Endothelial cell (in vitro differentiated cells): ENCODE measurements at regions not wholly inside any gene's neighbourhood (a gene's known extent, or its start where the extent isn't known, plus 50 kb on each side); places are given as distances from the start of the nearest gene placed in this dataset.

Experiments used
- DNase-seq: peaks from one replicate; pipeline ENCODE4 v3.0.0; 2021; ENCODE audit warnings: low spot score
- H3K27ac Mint-ChIP-seq: one replicate; pipeline ENCODE4 v1.8.0; 2021; ENCODE audit warnings: mixed read lengths, inconsistent platforms; ENCODE audit not compliant: unreplicated experiment
- H3K27me3 Mint-ChIP-seq: one replicate; pipeline ENCODE4 v1.8.0; 2021; ENCODE audit warnings: mild to moderate bottlenecking, moderate library complexity, mixed read lengths, inconsistent platforms; ENCODE audit not compliant: unreplicated experiment
- H3K36me3 Mint-ChIP-seq: one replicate; pipeline ENCODE4 v1.8.0; 2021; ENCODE audit warnings: mild to moderate bottlenecking, low read depth, mixed read lengths, inconsistent platforms; ENCODE audit not compliant: unreplicated experiment
- H3K4me1 Mint-ChIP-seq: one replicate; pipeline ENCODE4 v1.8.0; 2021; ENCODE audit warnings: mild to moderate bottlenecking, mixed read lengths, inconsistent platforms; ENCODE audit not compliant: unreplicated experiment
- H3K4me3 Mint-ChIP-seq: one replicate; pipeline ENCODE4 v1.8.0; 2021; ENCODE audit warnings: mild to moderate bottlenecking, mixed read lengths, inconsistent platforms; ENCODE audit not compliant: unreplicated experiment
- H3K9me3 Mint-ChIP-seq: one replicate; pipeline ENCODE4 v1.8.0; 2021; ENCODE audit warnings: mixed read lengths, inconsistent platforms; ENCODE audit not compliant: unreplicated experiment
- TF ChIP-seq, protein P1 (sequence below): fragments of 200-600 bp; sonication (generic); IDR thresholded peaks from one replicate; pipeline ENCODE4 v1.5.0; 2021; ENCODE audit warnings: antibody characterized with exemption; ENCODE audit not compliant: unreplicated experiment

DNA sequence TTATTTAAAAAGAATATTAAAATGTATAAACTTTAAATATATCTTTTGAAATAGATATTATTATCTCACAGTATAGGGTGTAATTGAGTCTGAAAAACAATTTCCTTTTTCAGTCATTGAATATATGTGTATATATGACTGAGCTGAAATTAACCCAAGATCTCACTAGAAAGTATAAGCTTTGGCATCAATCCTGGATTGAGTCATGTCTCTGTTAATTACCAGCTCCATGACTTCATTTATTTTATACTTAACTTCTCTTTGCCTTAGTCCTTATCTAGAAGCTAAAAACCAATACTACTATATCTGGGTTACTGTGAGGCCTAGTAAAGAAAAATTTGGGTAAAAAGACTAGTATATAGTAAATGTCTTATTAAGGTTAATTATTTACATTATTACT is 1020.3 kb downstream of the LRFN5 start:
- TF ChIP-seq, protein P1, sequence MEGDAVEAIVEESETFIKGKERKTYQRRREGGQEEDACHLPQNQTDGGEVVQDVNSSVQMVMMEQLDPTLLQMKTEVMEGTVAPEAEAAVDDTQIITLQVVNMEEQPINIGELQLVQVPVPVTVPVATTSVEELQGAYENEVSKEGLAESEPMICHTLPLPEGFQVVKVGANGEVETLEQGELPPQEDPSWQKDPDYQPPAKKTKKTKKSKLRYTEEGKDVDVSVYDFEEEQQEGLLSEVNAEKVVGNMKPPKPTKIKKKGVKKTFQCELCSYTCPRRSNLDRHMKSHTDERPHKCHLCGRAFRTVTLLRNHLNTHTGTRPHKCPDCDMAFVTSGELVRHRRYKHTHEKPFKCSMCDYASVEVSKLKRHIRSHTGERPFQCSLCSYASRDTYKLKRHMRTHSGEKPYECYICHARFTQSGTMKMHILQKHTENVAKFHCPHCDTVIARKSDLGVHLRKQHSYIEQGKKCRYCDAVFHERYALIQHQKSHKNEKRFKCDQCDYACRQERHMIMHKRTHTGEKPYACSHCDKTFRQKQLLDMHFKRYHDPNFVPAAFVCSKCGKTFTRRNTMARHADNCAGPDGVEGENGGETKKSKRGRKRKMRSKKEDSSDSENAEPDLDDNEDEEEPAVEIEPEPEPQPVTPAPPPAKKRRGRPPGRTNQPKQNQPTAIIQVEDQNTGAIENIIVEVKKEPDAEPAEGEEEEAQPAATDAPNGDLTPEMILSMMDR: no peak
- H3K27ac Mint-ChIP-seq: no peak overlapping the region
- peaks cover 5% of the 10 kb centered on the region for H3K4me1 Mint-ChIP-seq
- H3K27me3 Mint-ChIP-seq: no peaks in the 10 kb centered on the region
- DNase-seq: no peak
- no peak overlapping the region for H3K4me3 Mint-ChIP-seq
- H3K36me3 Mint-ChIP-seq: no peaks in the 10 kb centered on the region
- H3K9me3 Mint-ChIP-seq: no peaks in the 10 kb centered on the region

DNA sequence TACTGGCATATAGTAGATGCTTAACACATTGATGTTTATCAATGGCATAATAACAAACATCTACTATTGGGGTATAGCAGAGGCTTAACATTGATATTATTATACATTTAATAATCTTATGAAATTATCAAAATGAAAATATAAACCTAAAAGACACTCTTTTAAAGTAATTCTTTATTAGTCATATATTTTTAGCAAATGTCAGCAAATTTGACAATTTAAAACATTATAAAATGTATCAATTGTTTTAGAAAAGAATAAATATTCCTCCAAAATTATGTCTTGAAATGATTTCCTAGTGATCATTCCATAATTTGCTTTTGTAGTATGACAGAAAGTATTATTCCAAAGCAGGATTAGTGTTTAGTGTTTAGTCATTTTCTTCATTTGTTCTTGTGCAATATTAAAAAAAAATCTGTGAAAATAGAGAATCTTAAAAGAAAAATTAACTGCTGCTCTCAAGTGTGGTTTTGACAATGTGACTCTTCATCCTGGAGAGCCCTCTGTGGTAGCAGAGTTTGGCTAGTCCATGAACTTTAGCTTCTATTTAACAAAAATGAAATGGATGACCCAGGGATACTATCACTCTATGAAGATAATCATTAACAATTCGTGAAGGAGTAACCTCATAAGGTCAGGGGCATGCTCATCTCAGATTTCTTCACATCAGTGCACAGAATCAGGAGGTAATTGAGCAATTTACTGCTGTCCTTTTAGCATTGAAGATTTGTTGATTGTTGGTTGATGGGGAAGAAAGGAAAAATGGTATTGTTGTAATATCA is 1018.5 kb downstream of the LRFN5 start:
- Mint-ChIP-seq H3K36me3 (no peaks in the 10 kb centered on the region), H3K9me3 (no peaks in the 10 kb centered on the region), H3K27ac (no peak overlapping the region), H3K4me3 (no peak overlapping the region), H3K27me3 (peaks cover under 1% of the 10 kb centered on the region), H3K4me1 (peaks cover 5% of the 10 kb centered on the region)
- DNase-seq: no peak
- TF ChIP-seq, protein P1: no peak

DNA sequence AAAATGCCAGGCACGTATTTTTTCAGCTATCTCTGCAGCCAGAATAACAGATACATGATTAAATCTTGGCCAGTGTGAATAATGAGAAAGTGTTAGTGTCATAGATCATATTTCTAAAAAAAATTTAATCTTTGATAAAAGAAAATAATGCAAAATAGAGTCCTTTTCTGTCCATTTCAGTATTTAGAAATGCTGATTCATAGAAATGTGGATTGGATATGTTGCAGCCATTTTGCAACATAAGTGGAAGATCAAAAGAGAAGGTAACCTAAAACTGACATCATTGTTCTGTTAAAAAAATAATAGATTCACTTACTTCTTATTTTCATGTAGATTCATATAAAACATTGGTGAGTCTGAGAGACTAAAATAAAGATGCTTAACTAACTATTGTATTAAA is 1010.3 kb downstream of the LRFN5 start:
- no peak for DNase-seq
- TF ChIP-seq, protein P1: no peak
- peaks cover 4% of the 10 kb centered on the region for H3K4me1 Mint-ChIP-seq
- no peaks in the 10 kb centered on the region for H3K9me3 Mint-ChIP-seq
- H3K27me3 Mint-ChIP-seq: peaks cover 1% of the 10 kb centered on the region
- H3K36me3 Mint-ChIP-seq: no peaks in the 10 kb centered on the region
- H3K27ac Mint-ChIP-seq: no peak overlapping the region
- H3K4me3 Mint-ChIP-seq: no peak overlapping the region

DNA sequence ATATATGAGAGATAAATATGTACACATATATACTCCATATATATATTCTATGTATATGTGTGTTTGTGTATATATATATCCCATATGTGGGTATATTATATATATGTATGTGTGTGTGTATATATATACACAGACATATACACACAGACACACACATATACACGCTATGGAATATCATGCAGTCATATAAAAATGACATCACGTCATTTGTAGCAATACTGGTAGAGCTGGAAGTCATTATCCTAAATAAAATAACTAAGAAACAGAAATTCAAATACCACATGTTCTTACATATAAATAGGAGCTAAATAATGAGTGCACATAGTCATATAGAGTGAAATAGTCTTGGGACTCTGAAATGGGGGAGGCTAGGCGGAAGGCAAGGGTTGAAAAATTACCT is 1000.2 kb downstream of the LRFN5 start:
- H3K4me3 Mint-ChIP-seq: no peak overlapping the region
- no peak for DNase-seq
- no peaks in the 10 kb centered on the region for H3K9me3 Mint-ChIP-seq
- TF ChIP-seq, protein P1: no peak
- no peak overlapping the region for H3K27ac Mint-ChIP-seq
- H3K4me1 Mint-ChIP-seq: no peaks in the 10 kb centered on the region
- H3K36me3 Mint-ChIP-seq: no peaks in the 10 kb centered on the region
- H3K27me3 Mint-ChIP-seq: no peaks in the 10 kb centered on the region

- Mint-ChIP-seq H3K4me1 (no peaks in the 10 kb centered on the region), H3K9me3 (no peaks in the 10 kb centered on the region), H3K27me3 (no peaks in the 10 kb centered on the region), H3K36me3 (no peaks in the 10 kb centered on the region), H3K27ac (no peak overlapping the region), H3K4me3 (no peak overlapping the region)
- TF ChIP-seq, protein P1: no peak
- no peak for DNase-seq
These were observed 995.7 kb downstream of the LRFN5 start for GRCh38 chr14:42602336-42602845.
